ENCODE measurements at regions not wholly inside any gene's neighbourhood (a gene's known extent, or its start where the extent isn't known, plus 50 kb on each side); places are given as distances from the start of the nearest gene placed in this dataset.

- no peak for DNase-seq (ENCODE audit: low read depth)
- H3K4me3 ChIP-seq (ENCODE audit: low read depth, low read length) = no peak overlapping the region
- TF ChIP-seq, protein P1, sequence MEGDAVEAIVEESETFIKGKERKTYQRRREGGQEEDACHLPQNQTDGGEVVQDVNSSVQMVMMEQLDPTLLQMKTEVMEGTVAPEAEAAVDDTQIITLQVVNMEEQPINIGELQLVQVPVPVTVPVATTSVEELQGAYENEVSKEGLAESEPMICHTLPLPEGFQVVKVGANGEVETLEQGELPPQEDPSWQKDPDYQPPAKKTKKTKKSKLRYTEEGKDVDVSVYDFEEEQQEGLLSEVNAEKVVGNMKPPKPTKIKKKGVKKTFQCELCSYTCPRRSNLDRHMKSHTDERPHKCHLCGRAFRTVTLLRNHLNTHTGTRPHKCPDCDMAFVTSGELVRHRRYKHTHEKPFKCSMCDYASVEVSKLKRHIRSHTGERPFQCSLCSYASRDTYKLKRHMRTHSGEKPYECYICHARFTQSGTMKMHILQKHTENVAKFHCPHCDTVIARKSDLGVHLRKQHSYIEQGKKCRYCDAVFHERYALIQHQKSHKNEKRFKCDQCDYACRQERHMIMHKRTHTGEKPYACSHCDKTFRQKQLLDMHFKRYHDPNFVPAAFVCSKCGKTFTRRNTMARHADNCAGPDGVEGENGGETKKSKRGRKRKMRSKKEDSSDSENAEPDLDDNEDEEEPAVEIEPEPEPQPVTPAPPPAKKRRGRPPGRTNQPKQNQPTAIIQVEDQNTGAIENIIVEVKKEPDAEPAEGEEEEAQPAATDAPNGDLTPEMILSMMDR (IDR thresholded peaks at IDR 0.05; ENCODE audit: low read depth, low read length) = no peak
- TF ChIP-seq POLR2A (IDR thresholded peaks at IDR 0.05; ENCODE audit: extremely low read depth, insufficient read length) = no peak
- TF ChIP-seq MAX (IDR thresholded peaks at IDR 0.05; ENCODE audit: low read depth, low read length) = no peak
Measured at GRCh38 chr6:148203281-148203925, 139.2 kb upstream of the SASH1 start.

- peak; percentile 95 for DNase-seq (ENCODE audit: low read depth)
- no peak overlapping the region for H3K4me3 ChIP-seq (ENCODE audit: low read depth, low read length)
- TF ChIP-seq MYC (IDR thresholded peaks at IDR 0.05; ENCODE audit: low read depth, low read length) = no peak; the same call in 1 of the 2 replicates
- TF ChIP-seq, protein P1 (IDR thresholded peaks at IDR 0.05; ENCODE audit: low read depth, low read length) = no peak
- no peak for TF ChIP-seq MAX (IDR thresholded peaks at IDR 0.05; ENCODE audit: low read depth, low read length)
- TF ChIP-seq POLR2A (IDR thresholded peaks at IDR 0.05; ENCODE audit: extremely low read depth, insufficient read length) = no peak
Measured at GRCh38 chr6:148203970-148204369, 138.7 kb upstream of the SASH1 start.

GRCh38 chr6:148208298-148208697, 134.3 kb upstream of the SASH1 start:
- no peak for TF ChIP-seq POLR2A (IDR thresholded peaks at IDR 0.05; ENCODE audit: extremely low read depth, insufficient read length)
- no peak for TF ChIP-seq MYC (IDR thresholded peaks at IDR 0.05; ENCODE audit: low read depth, low read length)
- TF ChIP-seq, protein P1 (IDR thresholded peaks at IDR 0.05; ENCODE audit: low read depth, low read length) = no peak
- TF ChIP-seq MAX (IDR thresholded peaks at IDR 0.05; ENCODE audit: low read depth, low read length) = no peak
- H3K4me3 ChIP-seq (ENCODE audit: low read depth, low read length) = no peak overlapping the region
- DNase-seq (ENCODE audit: low read depth) = no peak

- DNase-seq (ENCODE audit: low read depth) = no peak
- TF ChIP-seq MYC (IDR thresholded peaks at IDR 0.05; ENCODE audit: low read depth, low read length) (no peak), POLR2A (IDR thresholded peaks at IDR 0.05; ENCODE audit: extremely low read depth, insufficient read length) (no peak), MAX (IDR thresholded peaks at IDR 0.05; ENCODE audit: low read depth, low read length) (no peak)
- TF ChIP-seq, protein P1 (IDR thresholded peaks at IDR 0.05; ENCODE audit: low read depth, low read length) = no peak
- H3K4me3 ChIP-seq (ENCODE audit: low read depth, low read length) = no peak overlapping the region
Measured at GRCh38 chr6:148211777-148212324, 130.8 kb upstream of the SASH1 start.

DNA sequence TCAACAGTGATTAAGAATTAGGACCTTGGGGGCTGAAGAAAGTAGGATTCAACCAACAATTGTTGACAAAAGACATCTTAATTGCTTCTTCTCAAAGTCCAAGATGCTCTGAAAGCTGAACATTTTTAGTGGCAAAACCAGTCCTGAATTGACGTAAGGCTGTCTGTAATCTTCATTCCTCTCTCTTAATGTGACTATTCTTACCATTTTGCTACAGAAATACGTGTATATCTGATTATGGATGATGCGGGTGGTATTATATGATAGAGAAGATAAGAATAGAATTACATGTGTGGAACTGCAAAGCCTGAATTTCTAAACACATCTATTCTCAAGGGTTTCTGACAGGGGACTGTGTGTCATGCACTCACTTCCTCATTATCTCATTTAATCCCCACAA, 130.3 kb upstream of the SASH1 start:
- DNase-seq (ENCODE audit: low read depth) = peak; percentile 7
- TF ChIP-seq MAX (IDR thresholded peaks at IDR 0.05; ENCODE audit: low read depth, low read length) = no peak
- TF ChIP-seq, protein P1 (IDR thresholded peaks at IDR 0.05; ENCODE audit: low read depth, low read length) = no peak
- no peak for TF ChIP-seq MYC (IDR thresholded peaks at IDR 0.05; ENCODE audit: low read depth, low read length)
- no peak for TF ChIP-seq POLR2A (IDR thresholded peaks at IDR 0.05; ENCODE audit: extremely low read depth, insufficient read length)
- no peak overlapping the region for H3K4me3 ChIP-seq (ENCODE audit: low read depth, low read length)
